ENCODE measurements at regions not wholly inside any gene's neighbourhood (a gene's known extent, or its start where the extent isn't known, plus 50 kb on each side); places are given as distances from the start of the nearest gene placed in this dataset.
"Not testable (repeated sequence)": the region's sequence is repeated elsewhere in the genome, so short reads cannot be mapped to it uniquely, and the experiment has no call there.

DNA sequence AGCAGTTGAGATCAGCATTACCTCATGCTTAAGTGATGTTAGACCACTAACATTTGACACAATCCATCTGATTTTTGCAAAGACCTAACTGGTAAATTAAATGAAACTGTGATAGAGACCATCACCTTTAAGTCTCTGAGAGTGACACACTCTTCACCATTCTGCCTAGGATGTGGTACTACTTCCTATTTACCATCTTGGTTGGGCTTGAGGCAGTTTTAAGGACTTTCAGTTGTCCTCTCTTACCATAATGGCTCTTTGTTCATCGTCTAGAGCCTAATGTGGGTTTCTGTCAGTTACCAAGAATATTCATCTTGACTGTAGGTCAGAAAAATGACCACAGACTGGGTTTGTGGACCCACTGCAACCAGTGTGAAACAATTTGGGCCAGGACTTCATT is 158.1 kb downstream of the CETN3 start:
- TF ChIP-seq SPI1 (IDR thresholded peaks at IDR 0.05; ENCODE audit: borderline replicate concordance, low read depth) (no peak), CTCF (IDR thresholded peaks at IDR 0.05; ENCODE audit: insufficient read depth, low read length) (no peak), POLR2AphosphoS5 (IDR thresholded peaks at IDR 0.05; ENCODE audit: low read depth) (no peak), REST (IDR thresholded peaks at IDR 0.05; ENCODE audit: insufficient replicate concordance, low read depth) (no peak), GABPA (IDR thresholded peaks at IDR 0.05; ENCODE audit: low read depth) (no peak)
- no peak overlapping the region for H3K4me3 ChIP-seq (replicated peaks; ENCODE audit: insufficient read depth, low read length)

GRCh38 chr5:90248640-90249039 is 160.9 kb downstream of the CETN3 start:
- no peak overlapping the region for H3K27ac ChIP-seq (replicated peaks)
- no peak for TF ChIP-seq REST (IDR thresholded peaks at IDR 0.05; ENCODE audit: insufficient replicate concordance, low read depth)
- TF ChIP-seq POLR2AphosphoS5 (IDR thresholded peaks at IDR 0.05; ENCODE audit: low read depth), result no peak
- TF ChIP-seq SPI1 (IDR thresholded peaks at IDR 0.05; ENCODE audit: borderline replicate concordance, low read depth), result no peak
- no peak for TF ChIP-seq CTCF (IDR thresholded peaks at IDR 0.05; ENCODE audit: insufficient read depth, low read length)
- TF ChIP-seq GABPA (IDR thresholded peaks at IDR 0.05; ENCODE audit: low read depth), result no peak
- H3K4me3 ChIP-seq (replicated peaks; ENCODE audit: insufficient read depth, low read length), result no peak overlapping the region
- no peak for DNase-seq (ENCODE audit: low read depth in 1 of 2, low spot score in 1 of 2)
- H3K27me3 ChIP-seq (ENCODE audit: insufficient read depth, poor library complexity, severe bottlenecking), result no peaks in the 10 kb centered on the region

More for the DNA sequence above, 158.1 kb downstream of the CETN3 start:
- DNase-seq (ENCODE audit: low read depth in 1 of 2, low spot score in 1 of 2), result no peak
- no peaks in the 10 kb centered on the region for H3K27me3 ChIP-seq (ENCODE audit: insufficient read depth, poor library complexity, severe bottlenecking)
- H3K27ac ChIP-seq (replicated peaks), result no peak overlapping the region

DNA sequence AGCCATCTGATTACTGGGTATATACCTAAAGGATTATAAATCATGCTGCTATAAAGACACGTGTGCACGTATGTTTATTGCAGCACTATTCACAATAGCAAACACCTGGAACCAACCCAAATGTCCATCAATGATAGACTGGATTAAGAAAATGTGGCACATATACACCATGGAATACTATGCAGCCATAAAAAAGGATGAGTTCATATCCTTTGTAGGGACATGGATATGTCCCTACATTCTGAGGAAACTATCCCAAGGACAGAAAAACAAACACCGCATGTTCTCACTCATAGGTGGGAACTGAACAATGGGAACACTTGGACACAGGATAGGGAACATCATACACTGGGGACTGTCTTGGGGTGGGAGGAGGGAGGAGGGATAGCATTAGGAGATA is 165.7 kb downstream of the CETN3 start:
- H3K4me3 ChIP-seq (replicated peaks; ENCODE audit: insufficient read depth, low read length); DNase-seq (ENCODE audit: low read depth in 1 of 2, low spot score in 1 of 2): not testable (repeated sequence)

GRCh38 chr5:90233476-90233875 is 176.1 kb downstream of the CETN3 start:
- H3K27ac ChIP-seq (replicated peaks), result no peak overlapping the region
- no peaks in the 10 kb centered on the region for H3K27me3 ChIP-seq (ENCODE audit: insufficient read depth, poor library complexity, severe bottlenecking)
- TF ChIP-seq CTCF (IDR thresholded peaks at IDR 0.05; ENCODE audit: insufficient read depth, low read length) (no peak), GABPA (IDR thresholded peaks at IDR 0.05; ENCODE audit: low read depth) (no peak), POLR2AphosphoS5 (IDR thresholded peaks at IDR 0.05; ENCODE audit: low read depth) (no peak), REST (IDR thresholded peaks at IDR 0.05; ENCODE audit: insufficient replicate concordance, low read depth) (no peak), SPI1 (IDR thresholded peaks at IDR 0.05; ENCODE audit: borderline replicate concordance, low read depth) (no peak)
- no peak overlapping the region for H3K4me3 ChIP-seq (replicated peaks; ENCODE audit: insufficient read depth, low read length)
- DNase-seq (ENCODE audit: low read depth in 1 of 2, low spot score in 1 of 2), result no peak

More for the DNA sequence above, 165.7 kb downstream of the CETN3 start:
- not testable (repeated sequence) for H3K27me3 ChIP-seq (ENCODE audit: insufficient read depth, poor library complexity, severe bottlenecking); H3K27ac ChIP-seq (replicated peaks)
